BLaER1 (cell line): ENCODE measurements at regions not wholly inside any gene's neighbourhood (a gene's known extent, or its start where the extent isn't known, plus 50 kb on each side); places are given as distances from the start of the nearest gene placed in this dataset.

Experiments
- H3K27ac ChIP-seq: shearing (Covaris generic); formaldehyde crosslinking; 2 replicates; pipeline ENCODE4 v1.8.1; 2022
- H3K27me3 ChIP-seq: shearing (Covaris generic); formaldehyde crosslinking; 2 replicates; pipeline ENCODE4 v1.8.1; 2022
- H3K36me3 ChIP-seq: shearing (Covaris generic); formaldehyde crosslinking; 2 replicates; pipeline ENCODE4 v1.8.1; 2022
- H3K4me1 ChIP-seq: shearing (Covaris generic); formaldehyde crosslinking; 2 replicates; pipeline ENCODE4 v1.8.1; 2022
- H3K4me2 ChIP-seq: shearing (Covaris generic); formaldehyde crosslinking; 2 replicates; pipeline ENCODE4 v1.8.1; 2022
- H3K4me3 ChIP-seq: shearing (Covaris generic); formaldehyde crosslinking; 2 replicates; pipeline ENCODE4 v1.8.1; 2022
- H3K9ac ChIP-seq: shearing (Covaris generic); formaldehyde crosslinking; 2 replicates; pipeline ENCODE4 v1.8.1; 2022
- H3K9me3 ChIP-seq: shearing (Covaris generic); formaldehyde crosslinking; 2 replicates; pipeline ENCODE4 v1.8.1; 2022
- H4K20me1 ChIP-seq: shearing (Covaris generic); formaldehyde crosslinking; 2 replicates; pipeline ENCODE4 v1.8.1; 2022
- Cebpa-rat ChIP-seq: shearing (Covaris generic); IDR thresholded peaks from 2 replicates; pipeline ENCODE4 v1.8.1; 2022

- no peak for TF ChIP-seq Cebpa-rat
- no peaks in the 10 kb centered on the region for H3K9me3 ChIP-seq
- no peaks in the 10 kb centered on the region for H3K27me3 ChIP-seq
- H4K20me1 ChIP-seq: no peaks in the 10 kb centered on the region
- H3K27ac ChIP-seq: no peak overlapping the region
- no peak overlapping the region for H3K4me2 ChIP-seq
- no peak overlapping the region for H3K9ac ChIP-seq
- H3K4me1 ChIP-seq: no peaks in the 10 kb centered on the region
- H3K4me3 ChIP-seq: no peak overlapping the region
- H3K36me3 ChIP-seq: no peaks in the 10 kb centered on the region
Measured at GRCh38 chr6:132244744-132245143, 156.5 kb downstream of the MOXD1 start.

DNA sequence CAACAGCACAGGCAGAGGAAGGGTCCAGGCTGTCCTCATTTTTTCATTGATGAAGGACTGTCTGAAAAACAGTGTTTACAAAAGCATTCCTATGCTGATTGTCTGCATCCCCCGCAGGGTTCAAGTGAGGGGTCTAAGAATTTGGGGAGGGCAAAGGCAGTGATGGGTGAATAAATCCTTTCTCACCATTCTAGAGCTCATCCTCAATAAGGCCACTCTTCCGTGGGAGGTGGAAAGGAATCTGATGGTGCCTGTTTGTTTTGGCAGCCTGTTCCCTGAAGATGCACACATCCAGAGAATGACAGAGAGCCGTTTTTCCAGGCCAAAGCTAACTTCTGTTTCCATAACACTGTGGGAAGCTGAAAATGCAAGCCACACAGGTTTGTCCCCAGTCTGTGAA, 164.5 kb downstream of the MOXD1 start:
- H3K9me3 ChIP-seq: no peaks in the 10 kb centered on the region
- H3K4me1 ChIP-seq: peaks cover 8% of the 10 kb centered on the region
- H4K20me1 ChIP-seq: no peaks in the 10 kb centered on the region
- H3K4me2 ChIP-seq: no peak overlapping the region
- no peaks in the 10 kb centered on the region for H3K36me3 ChIP-seq
- H3K4me3 ChIP-seq: no peak overlapping the region
- H3K9ac ChIP-seq: no peak overlapping the region
- no peak for TF ChIP-seq Cebpa-rat
- no peaks in the 10 kb centered on the region for H3K27me3 ChIP-seq
- no peak overlapping the region for H3K27ac ChIP-seq

- Histone ChIP-seq H3K27ac (no peak overlapping the region), H3K9ac (no peak overlapping the region), H3K36me3 (no peaks in the 10 kb centered on the region), H3K27me3 (no peaks in the 10 kb centered on the region), H3K9me3 (no peaks in the 10 kb centered on the region), H3K4me3 (no peak overlapping the region), H3K4me2 (no peak overlapping the region), H4K20me1 (no peaks in the 10 kb centered on the region), H3K4me1 (peaks cover 8% of the 10 kb centered on the region)
- no peak for TF ChIP-seq Cebpa-rat
Measured at GRCh38 chr6:132236281-132236680, 165.0 kb downstream of the MOXD1 start.

- H4K20me1 ChIP-seq: no peaks in the 10 kb centered on the region
- TF ChIP-seq Cebpa-rat: no peak
- no peaks in the 10 kb centered on the region for H3K9me3 ChIP-seq
- peaks cover 10% of the 10 kb centered on the region for H3K4me1 ChIP-seq
- no peak overlapping the region for H3K9ac ChIP-seq
- no peak overlapping the region for H3K4me2 ChIP-seq
- no peak overlapping the region for H3K4me3 ChIP-seq
- no peak overlapping the region for H3K27ac ChIP-seq
- H3K36me3 ChIP-seq: no peaks in the 10 kb centered on the region
- H3K27me3 ChIP-seq: no peaks in the 10 kb centered on the region
Measured at GRCh38 chr6:132235596-132236280, 165.5 kb downstream of the MOXD1 start.

- Histone ChIP-seq H3K27me3 (no peaks in the 10 kb centered on the region), H3K36me3 (no peaks in the 10 kb centered on the region), H3K4me3 (no peak overlapping the region), H3K4me1 (peaks cover 15% of the 10 kb centered on the region), H3K9ac (no peak overlapping the region), H3K9me3 (no peaks in the 10 kb centered on the region), H3K27ac (no peak overlapping the region), H4K20me1 (no peaks in the 10 kb centered on the region), H3K4me2 (peak overlapping the region; percentile 42)
- no peak for TF ChIP-seq Cebpa-rat
Measured at GRCh38 chr6:132234356-132234755, 166.9 kb downstream of the MOXD1 start.

DNA sequence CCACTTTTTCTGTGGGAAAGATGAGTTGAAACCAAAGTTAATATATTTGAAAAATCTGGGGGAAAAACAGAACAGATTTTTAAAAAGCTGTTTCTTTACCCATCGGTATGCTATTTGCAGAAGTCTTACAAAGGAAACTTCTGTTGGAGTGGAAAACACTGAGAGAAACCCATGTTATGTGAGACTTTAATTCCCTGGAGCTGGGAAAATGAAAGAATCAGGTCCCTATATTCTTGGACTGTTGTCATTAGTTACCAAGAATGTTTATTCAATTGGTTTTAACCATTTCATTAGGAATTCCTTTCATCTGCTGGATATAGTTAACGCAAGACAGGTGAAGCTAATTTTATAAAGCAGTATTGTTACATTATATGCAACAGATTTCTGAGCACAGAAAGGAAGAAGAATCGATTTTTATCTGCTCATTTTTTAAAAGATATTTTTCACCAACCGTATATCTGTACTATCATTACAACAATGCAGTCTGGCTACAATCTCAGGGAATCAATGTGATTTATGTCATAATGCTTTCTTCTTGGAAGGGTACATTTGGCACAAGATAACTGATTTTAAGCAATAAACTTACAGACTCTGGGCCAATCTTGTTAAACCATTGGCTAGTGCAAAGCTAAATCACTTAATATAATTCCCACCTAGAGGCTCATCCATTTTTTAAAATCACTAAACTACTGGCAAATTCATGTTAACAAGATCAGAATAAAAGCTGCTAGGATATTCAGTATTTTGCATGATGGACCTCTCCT, 170.0 kb downstream of the MOXD1 start:
- H3K27ac ChIP-seq: no peak overlapping the region
- no peaks in the 10 kb centered on the region for H4K20me1 ChIP-seq
- no peak overlapping the region for H3K4me2 ChIP-seq
- H3K4me3 ChIP-seq: no peak overlapping the region
- no peak overlapping the region for H3K9ac ChIP-seq
- H3K27me3 ChIP-seq: no peaks in the 10 kb centered on the region
- H3K36me3 ChIP-seq: no peaks in the 10 kb centered on the region
- H3K9me3 ChIP-seq: peaks cover 4% of the 10 kb centered on the region
- TF ChIP-seq Cebpa-rat: no peak
- H3K4me1 ChIP-seq: peaks cover 15% of the 10 kb centered on the region

DNA sequence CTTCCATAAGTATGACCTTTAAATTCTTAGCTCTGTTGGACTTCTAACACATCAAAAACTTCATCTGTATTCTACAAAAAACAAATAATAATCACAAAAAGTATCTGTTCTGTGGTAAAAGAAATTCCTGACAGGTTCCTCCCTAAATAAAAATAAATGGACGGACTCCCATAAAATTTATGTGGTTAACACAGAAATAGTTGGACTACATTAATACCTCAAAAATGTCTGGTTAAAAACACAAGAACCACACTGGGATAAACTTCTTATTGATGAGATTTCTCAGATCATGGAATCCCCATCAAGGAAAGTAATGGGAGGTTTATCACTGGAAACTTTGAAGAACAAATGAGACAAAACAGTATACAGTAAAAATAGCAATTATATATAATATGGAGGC, 172.4 kb downstream of the MOXD1 start:
- no peaks in the 10 kb centered on the region for H3K36me3 ChIP-seq
- no peak overlapping the region for H3K4me3 ChIP-seq
- no peaks in the 10 kb centered on the region for H3K27me3 ChIP-seq
- peaks cover 29% of the 10 kb centered on the region for H3K9me3 ChIP-seq
- no peak overlapping the region for H3K27ac ChIP-seq
- no peak overlapping the region for H3K4me2 ChIP-seq
- no peak for TF ChIP-seq Cebpa-rat
- H4K20me1 ChIP-seq: no peaks in the 10 kb centered on the region
- 0 out of 2 replicates have a peak, but pooled peaks cover 6% of the 10 kb centered on the region for H3K4me1 ChIP-seq
- no peak overlapping the region for H3K9ac ChIP-seq

DNA sequence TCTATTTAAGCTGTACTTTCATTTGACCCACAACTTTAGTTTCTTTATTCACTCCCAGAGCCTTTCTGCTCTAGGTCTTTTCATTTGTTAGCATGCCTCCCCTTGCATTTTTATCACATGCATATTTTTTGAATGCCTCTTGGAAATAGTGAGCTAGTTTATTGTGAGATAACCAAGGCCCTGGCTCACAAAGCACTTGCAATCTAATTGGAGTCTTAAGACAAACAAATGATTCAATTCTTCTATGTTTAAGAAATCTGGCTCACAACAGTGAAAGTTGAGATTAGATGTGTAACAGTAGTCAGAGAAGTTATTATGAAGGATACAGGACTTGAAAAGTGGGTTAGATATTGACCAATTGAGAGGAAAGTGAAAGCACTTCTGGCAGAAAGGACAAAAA, 173.4 kb downstream of the MOXD1 start:
- H3K9me3 ChIP-seq: peaks cover 29% of the 10 kb centered on the region
- H3K4me3 ChIP-seq: no peak overlapping the region
- no peak overlapping the region for H3K9ac ChIP-seq
- 0 out of 2 replicates have a peak, but pooled peaks cover 6% of the 10 kb centered on the region for H3K4me1 ChIP-seq
- H4K20me1 ChIP-seq: no peaks in the 10 kb centered on the region
- H3K36me3 ChIP-seq: no peaks in the 10 kb centered on the region
- H3K4me2 ChIP-seq: no peak overlapping the region
- TF ChIP-seq Cebpa-rat: no peak
- H3K27ac ChIP-seq: no peak overlapping the region
- no peaks in the 10 kb centered on the region for H3K27me3 ChIP-seq

GRCh38 chr6:132224943-132225342, 176.3 kb downstream of the MOXD1 start:
- Histone ChIP-seq H3K27me3 (no peaks in the 10 kb centered on the region), H4K20me1 (no peaks in the 10 kb centered on the region), H3K9me3 (peaks cover 29% of the 10 kb centered on the region), H3K36me3 (no peaks in the 10 kb centered on the region), H3K9ac (no peak overlapping the region), H3K27ac (no peak overlapping the region), H3K4me3 (no peak overlapping the region), H3K4me2 (no peak overlapping the region), H3K4me1 (no peaks in the 10 kb centered on the region)
- TF ChIP-seq Cebpa-rat: no peak

GRCh38 chr6:132220800-132221199, 180.5 kb downstream of the MOXD1 start:
- Histone ChIP-seq H3K4me1 (no peaks in the 10 kb centered on the region), H3K9ac (no peak overlapping the region), H3K4me3 (no peak overlapping the region), H3K27ac (no peak overlapping the region), H4K20me1 (no peaks in the 10 kb centered on the region), H3K4me2 (no peak overlapping the region), H3K9me3 (peaks cover 19% of the 10 kb centered on the region), H3K27me3 (no peaks in the 10 kb centered on the region), H3K36me3 (no peaks in the 10 kb centered on the region)
- TF ChIP-seq Cebpa-rat: no peak
